GM21515 (cell line): ENCODE measurements at regions not wholly inside any gene's neighbourhood (a gene's known extent, or its start where the extent isn't known, plus 50 kb on each side); places are given as distances from the start of the nearest gene placed in this dataset.

Source experiments
- ATAC-seq: cut with Tn5 transposase; IDR thresholded peaks from one replicate; pipeline ENCODE4 v1.9.1; 2021; ENCODE audit not compliant: unreplicated experiment

- no peak for ATAC-seq
These were observed 311.0 kb downstream of the AGTPBP1 start for GRCh38 chr9:85430659-85431338.

DNA sequence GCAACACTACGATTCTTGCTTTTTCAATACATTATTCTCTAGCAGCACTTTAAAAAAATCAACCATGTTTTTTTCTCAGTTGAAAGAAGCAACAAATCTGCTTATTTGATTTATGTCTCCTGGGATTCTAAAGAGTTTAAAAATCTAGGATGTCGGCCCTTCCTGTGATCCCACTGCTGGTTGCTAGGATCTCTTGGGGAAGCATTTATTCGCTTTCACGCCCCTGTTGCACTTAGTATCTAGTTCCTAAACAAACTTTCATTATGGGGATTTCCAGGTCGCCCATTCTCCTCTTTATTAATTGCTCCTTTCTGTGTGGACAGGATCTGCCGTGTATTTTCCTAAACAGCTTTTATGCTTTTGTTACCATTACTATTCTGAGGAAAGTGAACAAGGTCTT is 313.5 kb downstream of the AGTPBP1 start:
- ATAC-seq = no peak

- ATAC-seq = no peak
These were observed 314.0 kb downstream of the AGTPBP1 start for GRCh38 chr9:85427772-85428171.

DNA sequence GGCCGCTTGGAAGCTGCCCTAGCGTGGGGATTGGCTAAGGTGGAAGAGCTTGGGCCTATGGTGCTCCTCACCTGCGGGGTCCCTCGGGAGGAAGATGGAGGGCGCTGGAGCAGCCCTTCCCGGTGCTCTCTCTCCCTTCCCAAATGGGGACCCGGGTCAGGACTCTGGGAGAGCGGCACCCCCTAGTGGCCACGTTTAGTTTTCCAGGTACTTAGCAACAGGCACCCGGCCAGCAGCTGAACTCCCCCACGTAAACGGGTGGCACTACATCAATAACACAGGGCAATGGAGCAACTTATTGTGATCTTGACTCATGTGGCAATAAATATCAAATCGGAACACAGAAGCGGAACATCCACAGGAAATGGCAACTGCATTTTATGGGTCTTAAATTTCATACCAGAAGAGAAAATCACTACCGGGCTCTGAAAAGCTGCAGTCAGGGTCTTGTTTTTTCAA is 316.6 kb downstream of the AGTPBP1 start:
- no peak for ATAC-seq

DNA sequence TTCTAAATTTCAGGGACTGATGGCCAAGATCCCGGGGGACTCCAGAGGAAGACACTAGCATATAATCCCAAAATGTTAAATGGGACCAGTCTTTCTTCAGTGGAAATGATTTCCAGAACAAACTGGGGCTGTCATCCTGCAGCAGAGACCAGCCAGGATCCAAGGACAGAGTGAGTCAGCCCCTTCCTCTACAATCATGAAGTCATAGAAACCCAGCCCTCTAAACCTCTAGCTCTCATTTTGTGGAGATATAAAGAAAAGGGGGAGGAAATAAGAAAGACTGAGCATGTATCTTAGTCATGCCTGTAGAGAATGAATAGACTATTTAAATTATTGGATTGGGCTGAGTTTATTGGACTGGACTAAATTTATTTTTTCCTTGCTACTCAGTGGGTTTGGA is 318.3 kb downstream of the AGTPBP1 start:
- no peak for ATAC-seq

- no peak for ATAC-seq
These were observed 320.1 kb downstream of the AGTPBP1 start for GRCh38 chr9:85421641-85422040.

DNA sequence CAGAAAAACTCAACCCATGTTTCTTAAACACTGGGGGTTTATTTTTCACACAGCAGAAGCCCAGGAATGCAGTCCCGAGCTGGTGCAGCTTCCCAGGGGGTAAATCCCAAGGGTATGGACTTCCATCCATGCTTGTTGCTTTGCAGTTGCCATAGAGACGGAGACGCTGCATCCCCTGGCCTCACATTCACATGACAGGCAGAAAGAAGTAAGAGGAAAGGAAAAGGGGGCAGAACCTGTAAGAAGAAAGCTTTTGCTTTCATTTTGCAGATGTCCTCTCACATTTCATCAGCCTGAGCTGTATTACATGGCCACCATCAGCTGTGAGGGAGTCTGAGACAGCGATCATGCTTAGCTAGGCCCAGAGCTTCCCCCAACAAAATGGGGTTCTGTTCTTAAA is 321.0 kb downstream of the AGTPBP1 start:
- ATAC-seq = no peak

DNA sequence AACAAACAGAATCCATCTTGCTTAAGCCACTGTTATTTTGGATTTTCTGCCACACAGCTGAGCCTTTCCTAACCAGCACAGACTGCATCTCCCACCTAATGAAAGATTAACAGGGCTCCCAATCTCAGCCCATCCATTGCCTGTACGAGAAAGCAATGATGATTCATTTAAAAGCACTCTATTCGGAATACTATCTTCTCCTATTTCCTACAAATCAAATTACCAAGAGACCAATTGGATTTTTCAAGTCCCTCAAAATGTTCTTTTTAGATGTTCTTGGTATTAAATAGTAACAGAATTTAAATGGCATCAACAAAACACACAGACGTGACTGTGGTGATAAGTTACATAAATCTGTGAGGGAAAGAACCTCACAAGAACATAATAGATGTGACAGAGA is 324.1 kb downstream of the AGTPBP1 start:
- no peak for ATAC-seq

- no peak for ATAC-seq
These were observed 325.0 kb downstream of the AGTPBP1 start for GRCh38 chr9:85416715-85417114.

DNA sequence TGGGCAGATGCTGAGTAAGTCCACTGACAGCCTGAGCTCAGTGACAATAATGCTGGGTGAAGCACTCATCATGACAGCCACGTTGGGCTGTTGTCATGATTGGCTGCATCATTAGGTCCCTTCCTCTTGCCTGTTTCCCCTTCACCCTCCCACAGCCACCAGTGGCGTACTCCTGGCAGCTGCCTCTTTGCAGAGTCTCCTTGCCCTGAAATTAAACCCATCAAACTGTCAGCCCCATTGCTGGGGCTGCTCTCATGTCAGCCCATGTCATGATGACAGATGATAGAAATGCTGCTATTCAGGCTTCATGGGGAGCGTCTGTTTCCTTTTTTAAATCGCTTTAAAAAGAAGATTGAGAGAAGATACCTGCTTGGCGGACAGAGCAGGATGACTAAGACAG is 327.4 kb downstream of the AGTPBP1 start:
- ATAC-seq = no peak

DNA sequence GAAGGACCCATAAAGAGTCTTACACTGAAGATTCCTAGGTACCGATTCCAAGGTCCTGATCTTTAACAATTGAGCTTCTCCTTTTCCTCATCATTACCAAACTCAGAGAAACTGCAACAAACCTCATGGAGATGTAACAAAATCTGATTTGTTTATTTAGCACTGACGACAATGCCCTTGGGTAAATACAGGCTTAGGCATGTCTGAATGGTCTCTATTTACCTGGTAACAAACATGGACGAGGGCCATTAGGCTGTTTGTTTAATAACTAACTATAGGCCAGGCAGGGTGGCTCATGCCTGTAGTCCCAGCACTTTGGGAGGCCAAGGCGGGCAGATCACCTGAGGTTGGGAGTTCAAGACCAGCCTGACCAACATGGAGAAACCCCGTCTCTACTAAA is 333.3 kb downstream of the AGTPBP1 start:
- ATAC-seq = no peak

DNA sequence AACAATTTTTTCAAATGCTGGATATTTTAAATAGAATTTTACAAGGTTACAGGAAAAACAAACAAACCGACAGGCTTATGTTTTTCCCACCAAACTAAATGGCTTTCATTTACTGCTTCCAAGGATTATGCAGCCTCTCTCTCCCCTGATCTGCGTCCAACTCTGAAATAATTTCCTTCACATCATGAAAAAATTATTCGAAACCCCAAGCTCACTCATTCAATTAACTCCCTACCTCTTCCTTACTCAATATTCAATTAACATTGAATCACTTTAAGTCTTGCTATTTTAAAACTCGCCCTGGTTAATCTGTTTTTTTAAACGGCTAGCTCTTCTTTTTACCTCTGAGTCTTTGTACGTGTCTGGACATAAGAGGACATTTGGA is 336.2 kb downstream of the AGTPBP1 start:
- no peak for ATAC-seq

DNA sequence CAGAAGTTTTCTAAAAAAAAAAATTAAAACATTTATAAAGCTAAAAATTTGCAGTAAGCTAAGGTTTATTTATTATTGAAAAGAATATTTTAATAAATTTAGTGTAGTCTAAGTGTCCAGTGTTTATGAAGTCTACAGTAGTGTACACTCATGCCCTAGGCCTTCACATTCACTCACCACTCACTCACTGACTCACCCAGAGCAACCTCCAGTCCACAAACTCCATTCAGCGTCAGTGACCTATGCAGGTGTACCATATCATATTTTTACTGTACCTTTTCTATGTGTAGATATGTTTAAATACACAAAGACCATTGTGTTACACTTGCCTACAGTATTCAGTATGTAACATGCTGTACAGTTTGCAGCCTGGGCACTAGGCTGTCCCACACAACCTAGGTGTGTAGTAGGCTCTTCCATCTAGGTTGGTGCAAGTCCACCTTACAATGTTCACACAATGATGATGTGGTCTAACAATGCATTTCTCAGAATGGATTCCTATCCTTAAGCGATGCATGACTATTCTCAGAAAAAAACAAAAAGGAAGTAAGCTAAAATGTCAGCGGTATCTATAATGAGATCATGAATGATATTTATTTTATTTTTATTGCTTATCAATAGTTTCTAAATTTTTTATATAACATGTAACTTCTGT is 336.7 kb downstream of the AGTPBP1 start:
- no peak for ATAC-seq

DNA sequence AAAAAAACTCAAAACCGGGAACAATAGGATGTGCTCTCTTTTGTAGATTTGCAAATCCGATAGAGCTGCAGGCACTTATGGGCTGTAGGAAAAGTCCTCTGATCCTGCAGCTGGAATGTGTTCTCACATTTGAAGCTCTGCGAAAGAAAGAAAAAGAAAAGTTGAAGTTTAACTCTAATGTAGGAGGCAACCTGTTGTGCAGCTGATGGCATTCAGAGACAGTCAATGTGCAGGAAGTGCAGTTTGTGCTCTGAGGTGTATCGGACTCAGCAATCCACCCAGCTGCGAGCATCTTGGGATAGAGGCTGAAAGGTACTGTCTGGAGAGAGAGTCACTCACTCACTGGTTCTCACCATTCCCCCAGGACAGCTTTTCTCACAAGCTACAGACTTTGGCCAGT is 339.2 kb downstream of the AGTPBP1 start:
- ATAC-seq = no peak

- ATAC-seq = no peak
These were observed 339.8 kb downstream of the AGTPBP1 start for GRCh38 chr9:85401998-85402397.

- ATAC-seq = no peak
These were observed 344.7 kb downstream of the AGTPBP1 start for GRCh38 chr9:85397005-85397404.

GRCh38 chr9:85392260-85392659 is 349.5 kb downstream of the AGTPBP1 start:
- no peak for ATAC-seq

- no peak for ATAC-seq
These were observed 363.9 kb downstream of the AGTPBP1 start for GRCh38 chr9:85377731-85378289.

DNA sequence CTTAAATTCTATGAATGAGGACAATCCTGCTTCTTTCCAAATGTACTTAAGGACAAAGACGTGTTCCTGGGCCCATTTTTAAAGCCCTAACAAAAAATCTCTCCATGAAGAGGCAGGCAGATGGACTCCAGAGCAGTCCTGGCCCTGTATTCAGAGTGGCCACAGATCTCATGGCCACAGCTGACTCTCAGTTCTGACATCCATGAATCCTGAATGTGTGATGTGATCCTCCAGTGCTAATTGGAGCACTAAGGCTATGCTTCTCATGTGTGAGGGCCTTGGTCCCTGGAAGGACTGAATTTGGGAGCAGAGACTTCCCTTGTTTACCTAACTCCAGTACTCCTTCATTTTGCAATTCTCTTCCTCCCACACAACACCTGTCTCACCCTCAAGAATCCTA is 373.0 kb downstream of the AGTPBP1 start:
- no peak for ATAC-seq

DNA sequence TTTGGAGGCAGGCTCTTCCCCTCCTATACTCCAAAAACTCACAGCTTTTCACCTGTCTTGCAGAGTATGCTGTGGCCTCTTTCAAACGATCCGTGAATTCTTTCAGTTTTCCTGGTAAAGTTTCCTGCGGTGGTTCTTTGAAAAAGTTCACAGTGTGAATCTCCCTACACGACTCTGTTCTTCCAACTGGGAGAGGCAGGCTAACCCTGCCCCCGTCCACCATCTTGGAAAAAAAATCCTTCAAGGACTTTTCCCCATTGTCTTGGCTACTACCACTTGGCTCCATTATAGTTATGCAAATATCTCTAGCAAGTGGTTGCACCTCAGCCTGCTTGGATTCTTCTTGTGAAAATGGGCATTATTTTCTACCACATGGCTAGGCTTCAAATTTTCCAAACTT is 382.6 kb downstream of the AGTPBP1 start:
- no peak for ATAC-seq

DNA sequence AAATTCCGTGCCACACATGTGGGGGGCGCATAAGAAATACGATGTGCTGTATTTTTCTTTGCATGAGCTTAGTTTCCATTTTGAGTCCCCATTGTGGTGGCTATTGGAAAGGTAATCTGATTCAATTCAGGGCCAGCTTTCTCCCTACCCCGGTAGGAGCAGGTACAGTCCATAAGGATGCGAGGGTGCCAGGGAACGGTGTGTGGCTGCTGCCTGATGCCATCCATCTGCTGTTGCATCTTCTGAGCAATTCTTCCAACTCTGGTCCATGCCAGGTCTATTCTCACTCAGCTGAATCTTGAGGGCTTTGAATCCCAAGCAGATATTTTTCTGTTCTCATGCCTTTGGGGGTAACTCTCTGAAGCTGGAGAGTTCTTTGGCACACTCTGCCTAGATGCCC is 392.7 kb downstream of the AGTPBP1 start:
- ATAC-seq = no peak

- no peak for ATAC-seq
These were observed 394.2 kb downstream of the AGTPBP1 start for GRCh38 chr9:85347541-85347940.

DNA sequence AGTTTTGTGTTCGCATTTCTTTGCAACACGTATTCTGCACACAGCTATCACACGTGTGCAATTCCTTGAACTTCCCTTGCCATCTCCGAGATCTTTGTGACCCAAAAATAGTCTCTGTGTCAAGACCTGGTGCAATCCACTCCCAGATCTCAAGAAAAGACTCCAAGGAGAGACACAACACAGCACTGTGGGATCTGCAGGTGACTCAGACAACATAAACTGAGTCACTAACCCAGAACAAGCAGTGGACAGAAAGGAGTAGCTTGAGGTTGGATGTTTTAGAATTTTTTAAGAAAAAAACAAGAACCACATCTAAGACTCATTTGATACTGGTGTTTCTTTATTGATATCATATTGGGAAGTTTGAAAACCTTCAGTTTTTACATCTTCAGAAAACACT is 396.9 kb downstream of the AGTPBP1 start:
- no peak for ATAC-seq
